OCI-LY7 (cell line): ENCODE measurements at regions not wholly inside any gene's neighbourhood (a gene's known extent, or its start where the extent isn't known, plus 50 kb on each side); places are given as distances from the start of the nearest gene placed in this dataset.

Experiments
- CTCF ChIP-seq: fragments of 200-600 bp; sonication (generic); conservative IDR thresholded peaks from 2 replicates; pipeline ENCODE4 v1.5.1; 2014; ENCODE audit warnings: mild to moderate bottlenecking, antibody characterized with exemption, low read length, moderate library complexity, mixed read lengths
- EZH2phosphoT487 ChIP-seq: fragments of 200-600 bp; sonication (generic); IDR thresholded peaks from 2 replicates; pipeline ENCODE4 v1.6.1; 2018; ENCODE audit warnings: low read depth, borderline replicate concordance, mild to moderate bottlenecking, mixed run types, antibody characterized with exemption, low read length, moderate library complexity, mixed read lengths

- TF ChIP-seq CTCF (no peak), EZH2phosphoT487 (no peak)
These were observed 179.9 kb upstream of the NR3C1 start for GRCh38 chr5:143583409-143583808.
